ENCODE measurements at regions not wholly inside any gene's neighbourhood (a gene's known extent, or its start where the extent isn't known, plus 50 kb on each side); places are given as distances from the start of the nearest gene placed in this dataset.

GRCh38 chr4:3686753-3687152 lies 79.4 kb upstream of the ADRA2C start:
- Histone ChIP-seq H3K9me3 (ENCODE audit: severe bottlenecking) (no peaks in the 10 kb centered on the region), H3K4me3 (ENCODE audit: severe bottlenecking) (no peak overlapping the region), H3K27me3 (ENCODE audit: insufficient read depth, poor library complexity, severe bottlenecking) (peaks cover 5% of the 10 kb centered on the region), H3K36me3 (ENCODE audit: low read depth) (no peaks in the 10 kb centered on the region), H3K27ac (ENCODE audit: poor library complexity, severe bottlenecking) (no peak overlapping the region), H3K4me1 (ENCODE audit: insufficient read depth, poor library complexity, severe bottlenecking) (no peaks in the 10 kb centered on the region)
- ATAC-seq (ENCODE audit: low read depth) (no peak), DNase-seq (ENCODE audit: low spot score) (no peak)
- no peak for TF ChIP-seq CTCF (IDR thresholded peaks at IDR 0.05; ENCODE audit: poor library complexity, severe bottlenecking)

GRCh38 chr4:3685081-3685645 lies 81.0 kb upstream of the ADRA2C start:
- Histone ChIP-seq H3K36me3 (ENCODE audit: low read depth) (no peaks in the 10 kb centered on the region), H3K27ac (ENCODE audit: poor library complexity, severe bottlenecking) (no peak overlapping the region), H3K27me3 (ENCODE audit: insufficient read depth, poor library complexity, severe bottlenecking) (peaks cover 5% of the 10 kb centered on the region), H3K4me3 (ENCODE audit: severe bottlenecking) (no peak overlapping the region), H3K4me1 (ENCODE audit: insufficient read depth, poor library complexity, severe bottlenecking) (no peaks in the 10 kb centered on the region), H3K9me3 (ENCODE audit: severe bottlenecking) (no peaks in the 10 kb centered on the region)
- no peak for DNase-seq (ENCODE audit: low spot score)
- no peak for TF ChIP-seq CTCF (IDR thresholded peaks at IDR 0.05; ENCODE audit: poor library complexity, severe bottlenecking)
- ATAC-seq (ENCODE audit: low read depth): no peak

- TF ChIP-seq CTCF (IDR thresholded peaks at IDR 0.05; ENCODE audit: poor library complexity, severe bottlenecking): no peak
- H3K27ac ChIP-seq (ENCODE audit: poor library complexity, severe bottlenecking): no peak overlapping the region
- no peak for DNase-seq (ENCODE audit: low spot score)
- ATAC-seq (ENCODE audit: low read depth): no peak
- no peaks in the 10 kb centered on the region for H3K4me1 ChIP-seq (ENCODE audit: insufficient read depth, poor library complexity, severe bottlenecking)
- H3K27me3 ChIP-seq (ENCODE audit: insufficient read depth, poor library complexity, severe bottlenecking): peaks cover 5% of the 10 kb centered on the region
- H3K9me3 ChIP-seq (ENCODE audit: severe bottlenecking): no peaks in the 10 kb centered on the region
- no peaks in the 10 kb centered on the region for H3K36me3 ChIP-seq (ENCODE audit: low read depth)
- H3K4me3 ChIP-seq (ENCODE audit: severe bottlenecking): no peak overlapping the region
Observed at GRCh38 chr4:3684546-3684945, 81.6 kb upstream of the ADRA2C start.

GRCh38 chr4:3683744-3684421 lies 82.3 kb upstream of the ADRA2C start:
- Histone ChIP-seq H3K27me3 (ENCODE audit: insufficient read depth, poor library complexity, severe bottlenecking) (peaks cover 5% of the 10 kb centered on the region), H3K4me1 (ENCODE audit: insufficient read depth, poor library complexity, severe bottlenecking) (no peaks in the 10 kb centered on the region), H3K36me3 (ENCODE audit: low read depth) (no peaks in the 10 kb centered on the region), H3K9me3 (ENCODE audit: severe bottlenecking) (no peaks in the 10 kb centered on the region), H3K27ac (ENCODE audit: poor library complexity, severe bottlenecking) (no peak overlapping the region), H3K4me3 (ENCODE audit: severe bottlenecking) (no peak overlapping the region)
- ATAC-seq (ENCODE audit: low read depth) (no peak), DNase-seq (ENCODE audit: low spot score) (no peak)
- TF ChIP-seq CTCF (IDR thresholded peaks at IDR 0.05; ENCODE audit: poor library complexity, severe bottlenecking): no peak

GRCh38 chr4:3683077-3683743 lies 83.0 kb upstream of the ADRA2C start:
- no peak overlapping the region for H3K4me3 ChIP-seq (ENCODE audit: severe bottlenecking)
- H3K27me3 ChIP-seq (ENCODE audit: insufficient read depth, poor library complexity, severe bottlenecking): peaks cover 5% of the 10 kb centered on the region
- TF ChIP-seq CTCF (IDR thresholded peaks at IDR 0.05; ENCODE audit: poor library complexity, severe bottlenecking): no peak
- H3K36me3 ChIP-seq (ENCODE audit: low read depth): no peaks in the 10 kb centered on the region
- DNase-seq (ENCODE audit: low spot score): peak; percentile 51
- no peaks in the 10 kb centered on the region for H3K9me3 ChIP-seq (ENCODE audit: severe bottlenecking)
- no peak for ATAC-seq (ENCODE audit: low read depth)
- no peak overlapping the region for H3K27ac ChIP-seq (ENCODE audit: poor library complexity, severe bottlenecking)
- no peaks in the 10 kb centered on the region for H3K4me1 ChIP-seq (ENCODE audit: insufficient read depth, poor library complexity, severe bottlenecking)
